Thoracic aorta (tissue), 2 donors: ENCODE measurements at regions not wholly inside any gene's neighbourhood (a gene's known extent, or its start where the extent isn't known, plus 50 kb on each side); places are given as distances from the start of the nearest gene placed in this dataset.

Experiments
- ATAC-seq: fragments of 150-250 bp; one replicate; pipeline ENCODE4 v1.8.0; 2017; ENCODE audit warnings: low read depth; ENCODE audit not compliant: insufficient number of reproducible peaks, low FRiP score
- DNase-seq: peaks from one replicate; pipeline ENCODE4 v3.0.0-alpha.2; 2020; ENCODE audit warnings: low spot score
- H3K27ac ChIP-seq, 2 donors: fragments of 200-600 bp; sonication (generic); 1 replicate in 1 of 2; 2 replicates in 1 of 2; pipeline ENCODE4 v1.5.1; 2016; ENCODE audit warnings: mild to moderate bottlenecking in 2 of 2, moderate library complexity in 2 of 2
- H3K27me3 ChIP-seq: fragments of 200-600 bp; sonication (generic); replicated peaks from 2 replicates; pipeline ENCODE4 v1.6.0; 2016; ENCODE audit warnings: mild to moderate bottlenecking; ENCODE audit not compliant: insufficient read depth
- H3K36me3 ChIP-seq: fragments of 200-600 bp; sonication (generic); one replicate; pipeline ENCODE4 v1.5.1; 2016
- H3K4me1 ChIP-seq, 2 donors: fragments of 200-600 bp; sonication (generic); 1 replicate in 1 of 2; 2 replicates in 1 of 2; pipeline versions ENCODE4 v1.5.1 to v1.6.0; 2016; ENCODE audit warnings: low read depth in 2 of 2, mild to moderate bottlenecking in 1 of 2; ENCODE audit not compliant: control insufficient read depth in 1 of 2
- H3K4me3 ChIP-seq: fragments of 200-600 bp; sonication (generic); 2 replicates; pipeline ENCODE4 v1.5.1; 2016; ENCODE audit warnings: mild to moderate bottlenecking
- H3K9me3 ChIP-seq: fragments of 200-600 bp; sonication (generic); 2 replicates; pipeline ENCODE4 v1.5.1; 2016
- CTCF ChIP-seq: fragments of 200-600 bp; sonication (generic); IDR thresholded peaks from one replicate; pipeline ENCODE4 v1.5.1; 2019; ENCODE audit warnings: antibody characterized with exemption

GRCh38 chr9:80380301-80380700 is 808.5 kb downstream of the TLE4 start:
- peaks cover 0 to 6% of the 10 kb centered on the region in 2 donors for H3K4me1 ChIP-seq
- H3K36me3 ChIP-seq, result no peaks in the 10 kb centered on the region
- H3K27ac ChIP-seq, result no peak overlapping the region
- no peaks in the 10 kb centered on the region for H3K9me3 ChIP-seq
- no peak overlapping the region for H3K4me3 ChIP-seq
- DNase-seq (no peak), ATAC-seq (no peak)
- no peak for TF ChIP-seq CTCF
- H3K27me3 ChIP-seq, result no peaks in the 10 kb centered on the region

- no peak for TF ChIP-seq CTCF
- Histone ChIP-seq H3K4me1 (peaks cover 0 to 6% of the 10 kb centered on the region in 2 donors), H3K27ac (no peak overlapping the region), H3K27me3 (no peaks in the 10 kb centered on the region), H3K9me3 (no peaks in the 10 kb centered on the region), H3K4me3 (no peak overlapping the region), H3K36me3 (no peaks in the 10 kb centered on the region)
- DNase-seq (no peak), ATAC-seq (no peak)
These were observed 807.0 kb downstream of the TLE4 start for GRCh38 chr9:80378669-80379293.

- no peak for DNase-seq
- no peak overlapping the region for H3K4me3 ChIP-seq
- no peaks in the 10 kb centered on the region for H3K27me3 ChIP-seq
- no peak for TF ChIP-seq CTCF
- H3K36me3 ChIP-seq, result no peaks in the 10 kb centered on the region
- H3K9me3 ChIP-seq, result no peaks in the 10 kb centered on the region
- no peaks in the 10 kb centered on the region for H3K4me1 ChIP-seq
- H3K27ac ChIP-seq, result no peak overlapping the region
- ATAC-seq, result no peak
These were observed 804.4 kb downstream of the TLE4 start for GRCh38 chr9:80376180-80376579.

- Histone ChIP-seq H3K27me3 (no peaks in the 10 kb centered on the region), H3K27ac (no peak overlapping the region), H3K36me3 (no peaks in the 10 kb centered on the region), H3K9me3 (no peaks in the 10 kb centered on the region), H3K4me1 (no peaks in the 10 kb centered on the region), H3K4me3 (no peak overlapping the region)
- TF ChIP-seq CTCF, result no peak
- ATAC-seq, result no peak
- no peak for DNase-seq
These were observed 803.7 kb downstream of the TLE4 start for GRCh38 chr9:80375477-80375876.

GRCh38 chr9:80369641-80370040 is 797.9 kb downstream of the TLE4 start:
- H3K4me3 ChIP-seq, result no peak overlapping the region
- ATAC-seq (no peak), DNase-seq (no peak)
- H3K27ac ChIP-seq, result no peak overlapping the region
- H3K36me3 ChIP-seq, result no peaks in the 10 kb centered on the region
- no peaks in the 10 kb centered on the region for H3K27me3 ChIP-seq
- TF ChIP-seq CTCF, result no peak
- no peaks in the 10 kb centered on the region for H3K9me3 ChIP-seq
- H3K4me1 ChIP-seq, result no peaks in the 10 kb centered on the region
